Neuronal stem cell (in vitro differentiated cells): ENCODE measurements at regions not wholly inside any gene's neighbourhood (a gene's known extent, or its start where the extent isn't known, plus 50 kb on each side); places are given as distances from the start of the nearest gene placed in this dataset.

Source experiments
- DNase-seq: peaks from one replicate; pipeline ENCODE4 v3.0.0-alpha.2; 2013; ENCODE audit warnings: low spot score
- H2AFZ ChIP-seq: one replicate; pipeline ENCODE4 v1.6.1; 2013; ENCODE audit warnings: mild to moderate bottlenecking, low read length, inconsistent platforms
- H2AK5ac ChIP-seq: 2 replicates; pipeline ENCODE4 v1.6.1; 2013; ENCODE audit warnings: low read depth, mild to moderate bottlenecking, inconsistent platforms, low read length, moderate library complexity, mixed read lengths
- H2BK120ac ChIP-seq: 2 replicates; pipeline ENCODE4 v1.6.1; 2013; ENCODE audit warnings: low read depth, mild to moderate bottlenecking, inconsistent platforms, low read length, moderate library complexity, mixed read lengths
- H2BK12ac ChIP-seq: one replicate; pipeline ENCODE4 v1.6.1; 2013; ENCODE audit warnings: low read length, inconsistent platforms
- H2BK15ac ChIP-seq: 2 replicates; pipeline ENCODE4 v1.6.1; 2013; ENCODE audit warnings: mild to moderate bottlenecking, low read length, inconsistent platforms, mixed read lengths
- H2BK5ac ChIP-seq: one replicate; pipeline ENCODE4 v1.6.1; 2013; ENCODE audit warnings: inconsistent platforms, mild to moderate bottlenecking, low read length, moderate library complexity
- H3K14ac ChIP-seq: one replicate; pipeline ENCODE4 v1.6.1; 2013; ENCODE audit warnings: low read length, inconsistent platforms
- H3K18ac ChIP-seq: 2 replicates; pipeline ENCODE4 v1.6.1; 2013; ENCODE audit warnings: low read length, inconsistent platforms
- H3K23ac ChIP-seq: 2 replicates; pipeline ENCODE4 v1.6.1; 2013; ENCODE audit warnings: low read depth, mild to moderate bottlenecking, mixed read lengths, low read length, inconsistent platforms; ENCODE audit not compliant: poor library complexity
- H3K27ac ChIP-seq: replicated peaks from 3 replicates; pipeline ENCODE4 v1.5.1; 2013; ENCODE audit warnings: low read length, inconsistent platforms
- H3K27me3 ChIP-seq, 3 experiments: 2 replicates each; pipeline ENCODE4 v1.6.1; 2013; ENCODE audit warnings: low read length in 3 of 3, mild to moderate bottlenecking in 2 of 3, inconsistent platforms in 1 of 3, low read depth in 1 of 3, mixed read lengths in 1 of 3, moderate library complexity in 1 of 3; ENCODE audit not compliant: control insufficient read depth in 3 of 3, insufficient read depth in 3 of 3
- H3K36me3 ChIP-seq, 2 donors: replicated peaks in 1 of 2; 2 replicates each; pipeline ENCODE4 v1.6.1; 2013; ENCODE audit warnings: low read length in 2 of 2; ENCODE audit not compliant: control insufficient read depth in 2 of 2, insufficient read depth in 2 of 2
- H3K4ac ChIP-seq: 2 replicates; pipeline ENCODE4 v1.6.1; 2013; ENCODE audit warnings: inconsistent platforms, mild to moderate bottlenecking, low read length, moderate library complexity
- H3K4me1 ChIP-seq, 2 donors: 1 replicate in 1 of 2; 2 replicates in 1 of 2; pipeline ENCODE4 v1.6.1; 2013; ENCODE audit warnings: low read length in 2 of 2, low read depth in 1 of 2; ENCODE audit not compliant: control insufficient read depth in 2 of 2, insufficient read depth in 1 of 2
- H3K4me2 ChIP-seq: one replicate; pipeline ENCODE4 v1.6.1; 2013; ENCODE audit warnings: mild to moderate bottlenecking, low read length, inconsistent platforms; ENCODE audit not compliant: insufficient read depth, poor library complexity, severe bottlenecking
- H3K4me3 ChIP-seq, 2 donors: 2 replicates each; pipeline ENCODE4 v1.5.1; 2013; ENCODE audit warnings: low read length in 2 of 2, mild to moderate bottlenecking in 2 of 2, inconsistent platforms in 1 of 2, moderate library complexity in 1 of 2
- H3K79me1 ChIP-seq: one replicate; pipeline ENCODE4 v1.6.1; 2013; ENCODE audit warnings: low read depth, mild to moderate bottlenecking, inconsistent platforms, low read length, moderate library complexity
- H3K9ac ChIP-seq: one replicate; pipeline ENCODE4 v1.6.1; 2013; ENCODE audit warnings: mild to moderate bottlenecking, low read depth, low read length, inconsistent platforms; ENCODE audit not compliant: poor library complexity
- H3K9me3 ChIP-seq, 2 donors: replicated peaks in 1 of 2; 2 replicates each; pipeline versions ENCODE3 to v1.6.1; 2013; ENCODE audit warnings: low read length in 2 of 2, mild to moderate bottlenecking in 2 of 2, inconsistent platforms in 1 of 2, low read depth in 1 of 2, mixed read lengths in 1 of 2, moderate library complexity in 1 of 2; ENCODE audit not compliant: control insufficient read depth in 2 of 2, insufficient read depth in 1 of 2
- H4K8ac ChIP-seq: one replicate; pipeline ENCODE4 v1.6.1; 2013; ENCODE audit warnings: low read depth, mild to moderate bottlenecking, inconsistent platforms, low read length, moderate library complexity
- H4K91ac ChIP-seq: one replicate; pipeline ENCODE4 v1.6.1; 2013; ENCODE audit warnings: low read length, low read depth, mild to moderate bottlenecking, inconsistent platforms; ENCODE audit not compliant: poor library complexity
- WGBS, 2 donors: extraction: QIAGEN DNeasy Blood & Tissue Kit; methylation state at CpG; one replicate each; pipeline ENCODE4 v1.1.7; 2013; ENCODE audit warnings: missing lambda C conversion rate in 2 of 2, mixed read lengths in 1 of 2; ENCODE audit not compliant: insufficient read length in 2 of 2, insufficient replicate concordance in 1 of 2; ENCODE audit errors: extremely low coverage in 2 of 2; 5-methylcytosine and 5-hydroxymethylcytosine counted together

DNA sequence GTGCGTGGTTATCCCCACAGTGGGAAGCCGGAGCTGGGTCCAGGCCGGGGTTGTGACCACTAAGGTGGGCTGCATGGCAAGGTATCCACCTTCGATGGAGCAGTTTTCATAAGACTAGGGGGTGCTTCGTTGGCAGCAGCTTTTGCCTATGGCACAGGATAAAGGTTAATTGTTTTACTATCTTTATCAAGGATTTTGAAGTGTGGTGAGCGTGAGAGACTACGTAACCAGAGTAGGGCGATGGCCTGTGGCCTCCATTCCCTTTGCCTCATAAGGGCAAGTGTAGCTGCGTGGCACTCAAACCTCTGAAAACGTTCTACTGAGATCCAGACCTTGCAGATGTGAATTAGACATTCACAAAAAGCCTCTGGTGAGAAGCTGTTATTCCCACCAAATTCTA is 206.6 kb downstream of the ACKR3 start:
- no peak overlapping the region for H3K27ac ChIP-seq
- no peak overlapping the region for H2AFZ ChIP-seq
- H2BK12ac ChIP-seq, result no peak overlapping the region

DNA sequence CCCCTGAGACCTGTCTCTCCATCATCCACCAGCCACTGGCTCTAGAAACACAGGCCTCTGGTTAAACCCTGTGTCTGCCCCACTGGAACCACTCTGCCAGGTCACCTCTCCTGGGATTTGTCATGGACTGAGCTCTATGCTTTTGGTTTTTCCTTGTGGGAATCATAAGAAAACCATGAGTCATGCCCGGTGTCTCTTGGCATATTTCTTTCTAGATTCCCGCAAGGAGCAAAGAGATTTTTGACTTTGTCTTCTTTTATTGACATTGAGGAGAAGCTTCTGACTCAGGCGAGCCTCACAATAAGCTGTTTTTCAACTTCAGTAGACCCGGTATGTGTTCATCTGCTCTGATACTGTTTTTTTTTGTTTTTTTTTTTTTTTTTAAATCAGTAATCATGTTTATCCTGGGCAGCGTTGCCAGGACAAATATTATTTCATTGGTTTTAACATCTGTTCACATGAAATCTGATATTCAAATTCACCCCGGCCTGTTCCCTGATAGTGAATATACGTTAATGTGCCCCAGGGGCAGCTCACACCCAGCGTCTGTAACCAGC is 207.1 kb downstream of the ACKR3 start:
- Histone ChIP-seq H3K79me1 (no peaks in the 10 kb centered on the region), H3K4me1 (peaks cover 0 to 4% of the 10 kb centered on the region in 2 donors), H3K4ac (no peak overlapping the region), H3K27me3 (no peaks in the 10 kb centered on the region), H2BK120ac (no peak overlapping the region), H3K36me3 (no peaks in the 10 kb centered on the region), H4K91ac (no peak overlapping the region), H3K9ac (no peak overlapping the region), H3K9me3 (no peaks in the 10 kb centered on the region), H2BK12ac (no peak overlapping the region), H3K4me3 (no peak overlapping the region), H3K27ac (no peak overlapping the region), H2BK5ac (no peak overlapping the region), H2AK5ac (no peak overlapping the region), H4K8ac (no peak overlapping the region), H3K23ac (no peak overlapping the region), H3K4me2 (no peak overlapping the region), H3K14ac (no peak overlapping the region), H3K18ac (no peak overlapping the region), H2AFZ (no peak overlapping the region), H2BK15ac (no peak overlapping the region)
- no CpG with 5 or more reads among the region's 8 CpGs for WGBS, 2 donors
- DNase-seq, result no peak

More for the DNA sequence above, 206.6 kb downstream of the ACKR3 start:
- no CpG with 5 or more reads among the region's 10 CpGs for WGBS, 2 donors
- H4K8ac ChIP-seq, result no peak overlapping the region
- H2BK15ac ChIP-seq, result no peak overlapping the region
- H3K4me3 ChIP-seq, result no peak overlapping the region
- no peak overlapping the region for H2BK5ac ChIP-seq
- H3K9ac ChIP-seq, result no peak overlapping the region
- no peak overlapping the region for H3K4ac ChIP-seq
- no peak overlapping the region for H3K23ac ChIP-seq
- H3K9me3 ChIP-seq, result no peaks in the 10 kb centered on the region
- H4K91ac ChIP-seq, result no peak overlapping the region
- H3K18ac ChIP-seq, result no peak overlapping the region
- H2BK120ac ChIP-seq, result no peak overlapping the region
- H3K4me2 ChIP-seq, result no peak overlapping the region
- no peaks in the 10 kb centered on the region for H3K36me3 ChIP-seq
- H3K79me1 ChIP-seq, result no peaks in the 10 kb centered on the region
- no peak for DNase-seq
- no peaks in the 10 kb centered on the region for H3K27me3 ChIP-seq
- H2AK5ac ChIP-seq, result no peak overlapping the region
- no peak overlapping the region for H3K14ac ChIP-seq
- no peaks in the 10 kb centered on the region for H3K4me1 ChIP-seq

DNA sequence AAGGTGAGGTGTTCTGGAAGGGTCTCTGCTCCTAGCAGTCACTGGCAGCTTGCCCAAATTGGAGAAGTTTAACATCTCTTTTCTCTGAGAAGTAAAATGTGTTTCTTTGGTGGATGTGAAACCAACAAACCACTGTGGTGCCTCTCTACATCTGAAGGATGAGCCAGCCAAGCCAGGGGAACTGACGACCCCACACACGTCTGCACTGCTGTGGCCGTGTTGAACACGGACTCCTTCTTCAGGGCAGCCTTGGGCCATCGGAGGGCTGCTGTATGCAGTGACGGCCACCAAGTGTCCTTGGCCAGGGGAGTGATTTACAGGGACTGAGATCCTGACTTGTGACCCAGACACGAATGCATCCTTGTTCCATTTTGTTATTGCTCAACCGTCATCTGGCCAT is 207.8 kb downstream of the ACKR3 start:
- Histone ChIP-seq H3K9ac (no peak overlapping the region), H3K27ac (no peak overlapping the region)
- WGBS, 2 donors, result no CpG with 5 or more reads among the region's 8 CpGs

GRCh38 chr2:236781933-236782816 is 212.6 kb downstream of the ACKR3 start:
- Histone ChIP-seq H2AFZ (peak overlapping the region; percentile 2), H3K4ac (no peak overlapping the region), H3K36me3 (no peaks in the 10 kb centered on the region), H3K79me1 (no peaks in the 10 kb centered on the region), H3K18ac (peak overlapping the region; percentile 3), H3K14ac (no peak overlapping the region), H3K9me3 (peaks cover 0 to 24% of the 10 kb centered on the region in 2 donors), H3K23ac (no peak overlapping the region), H3K4me1 (peaks cover 0 to 10% of the 10 kb centered on the region in 2 donors), H3K27ac (no peak overlapping the region), H3K4me2 (no peak overlapping the region), H3K4me3 (no peak overlapping the region), H2BK5ac (no peak overlapping the region), H3K27me3 (no peaks in the 10 kb centered on the region), H4K91ac (no peak overlapping the region), H2AK5ac (no peak overlapping the region), H2BK15ac (no peak overlapping the region), H2BK120ac (no peak overlapping the region), H4K8ac (no peak overlapping the region), H2BK12ac (no peak overlapping the region), H3K9ac (no peak overlapping the region)
- no CpG with 5 or more reads among the region's 17 CpGs for WGBS, 2 donors
- DNase-seq, result no peak

More for the DNA sequence above, 207.8 kb downstream of the ACKR3 start:
- H3K36me3 ChIP-seq, result no peaks in the 10 kb centered on the region
- H4K91ac ChIP-seq, result no peak overlapping the region
- H2BK12ac ChIP-seq, result no peak overlapping the region
- no peak overlapping the region for H3K4ac ChIP-seq
- no peak for DNase-seq
- H2AK5ac ChIP-seq, result no peak overlapping the region
- no peak overlapping the region for H3K4me2 ChIP-seq
- H2AFZ ChIP-seq, result no peak overlapping the region
- no peak overlapping the region for H3K14ac ChIP-seq
- no peak overlapping the region for H2BK15ac ChIP-seq
- no peaks in the 10 kb centered on the region for H3K79me1 ChIP-seq
- no peak overlapping the region for H2BK5ac ChIP-seq
- no peak overlapping the region for H3K18ac ChIP-seq
- no peak overlapping the region for H3K23ac ChIP-seq
- no peak overlapping the region for H4K8ac ChIP-seq
- H3K9me3 ChIP-seq, result no peaks in the 10 kb centered on the region
- H3K27me3 ChIP-seq, result no peaks in the 10 kb centered on the region
- H2BK120ac ChIP-seq, result no peak overlapping the region
- no peak overlapping the region for H3K4me3 ChIP-seq
- peaks cover 0 to 10% of the 10 kb centered on the region in 2 donors for H3K4me1 ChIP-seq
